ENCODE measurements at regions not wholly inside any gene's neighbourhood (a gene's known extent, or its start where the extent isn't known, plus 50 kb on each side); places are given as distances from the start of the nearest gene placed in this dataset.

DNA sequence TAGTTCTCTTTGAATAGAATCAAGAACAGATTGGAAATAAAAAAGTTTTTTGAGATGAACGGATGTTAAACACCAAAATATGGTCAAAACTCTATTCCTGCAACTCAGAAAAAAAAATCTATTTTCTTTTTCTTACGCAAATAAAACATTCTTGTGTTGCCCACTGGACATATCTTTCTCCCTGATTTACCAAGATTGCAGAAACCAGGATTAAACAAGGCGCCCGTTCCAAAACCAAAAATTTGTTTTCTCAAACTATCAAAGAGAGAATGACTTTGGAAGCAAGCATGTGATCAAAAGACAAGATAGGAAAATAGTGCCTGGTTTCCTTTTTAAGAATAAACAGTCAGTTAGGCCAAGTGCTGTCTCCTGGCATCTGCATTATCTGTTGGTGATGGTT, 273.1 kb downstream of the CLIC5 start:
- Histone ChIP-seq H2AK9ac (replicated peaks; ENCODE audit: low read depth, low read length, poor library complexity) (no peak overlapping the region), H3K4me3 (ENCODE audit: insufficient read depth, low read depth, low read length) (no peak overlapping the region), H3K9me3 (ENCODE audit: control insufficient read depth, insufficient read depth, low read length) (no peaks in the 10 kb centered on the region), H3K9me1 (ENCODE audit: insufficient read depth, low read length) (no peaks in the 10 kb centered on the region), H2BK15ac (ENCODE audit: low read depth, low read length) (no peak overlapping the region), H3K56ac (ENCODE audit: extremely low read depth, insufficient read depth, low read length) (no peak overlapping the region), H2BK120ac (ENCODE audit: low read depth, low read length) (no peak overlapping the region), H2BK20ac (ENCODE audit: low read depth, low read length) (no peak overlapping the region), H4K8ac (ENCODE audit: low read depth in 2 of 2, low read length in 2 of 2) (no peak overlapping the region), H3K4me2 (ENCODE audit: low read depth, low read length) (no peak overlapping the region), H3K4ac (ENCODE audit: low read depth, low read length) (no peak overlapping the region), H4K20me1 (ENCODE audit: insufficient read depth, low read length) (no peaks in the 10 kb centered on the region), H3K27ac (ENCODE audit: insufficient read depth, low read length) (no peak overlapping the region), H3K36me3 (ENCODE audit: control insufficient read depth, insufficient read depth, low read length) (no peaks in the 10 kb centered on the region), H3K14ac (replicated peaks; ENCODE audit: low read depth, low read length) (no peak overlapping the region), H4K91ac (ENCODE audit: insufficient read depth, low read depth, low read length) (no peak overlapping the region), H3K23ac (ENCODE audit: low read depth, low read length) (no peak overlapping the region), H2AFZ (replicated peaks; ENCODE audit: low read length, poor library complexity) (no peak overlapping the region), H3K4me1 (ENCODE audit: control insufficient read depth, insufficient read depth, low read length) (peaks cover 2% of the 10 kb centered on the region; the same call in 1 of the 2 replicates), H3K9ac (ENCODE audit: low read depth, low read length) (no peak overlapping the region), H2BK5ac (ENCODE audit: low read depth, low read length, poor library complexity, severe bottlenecking) (no peak overlapping the region), H2AK5ac (ENCODE audit: low read depth, low read length) (no peak overlapping the region), H3K27me3 (ENCODE audit: control insufficient read depth, insufficient read depth, low read length) (no peaks in the 10 kb centered on the region; the same call in 1 of the 2 replicates), H3K18ac (ENCODE audit: low read depth, low read length) (no peak overlapping the region), H3K79me1 (ENCODE audit: low read depth in 1 of 2, low read length in 2 of 2) (no peaks in the 10 kb centered on the region), H4K5ac (ENCODE audit: low read depth, low read length) (no peak overlapping the region)
- WGBS, 2 experiments (ENCODE audit: extremely low coverage in 2 of 2, insufficient read length in 1 of 2), result no CpG with 5 or more reads among the region's 4 CpGs
- BruUV-seq (replicated peaks), result no TSS peak
- TF ChIP-seq CHD1 (IDR thresholded peaks at IDR 0.05; ENCODE audit: low read depth, low read length), result no peak
- no peak for TF ChIP-seq RAD21 (IDR thresholded peaks at IDR 0.05; ENCODE audit: low read length)
- no peak for TF ChIP-seq RCOR1 (IDR thresholded peaks at IDR 0.05; ENCODE audit: insufficient replicate concordance, low read length)
- TF ChIP-seq SMC3 (IDR thresholded peaks at IDR 0.05; ENCODE audit: low read depth, low read length), result no peak
- no peak for TF ChIP-seq RFX5 (IDR thresholded peaks at IDR 0.05; ENCODE audit: low read depth, low read length)
- TF ChIP-seq CEBPB (IDR thresholded peaks at IDR 0.05; ENCODE audit: low read depth, low read length), result no peak
- no peak for TF ChIP-seq MAZ (IDR thresholded peaks at IDR 0.05; ENCODE audit: borderline replicate concordance, low read depth, low read length)
- DNase-seq (no peak), ATAC-seq (ENCODE audit: low read depth) (no peak)
- POLR2A ChIA-PET (ENCODE audit: unreplicated experiment), result interaction anchor here (0.6 kb wide), 1 partner anchor 469 kb away, joined by 24 read pairs; no protein-coding TSS in a partner anchor
- intact Hi-C loops (cut with micrococcal nuclease) (no loop called here), dilution Hi-C loops (cut with HindIII; ENCODE audit: low sequenced_read_pairs, unreplicated experiment) (no loop called here), in situ Hi-C loops (cut with MboI; ENCODE audit: low sequenced_read_pairs) (no loop called here)
- CTCF ChIA-PET, result no interaction called here
